ENCODE measurements at regions not wholly inside any gene's neighbourhood (a gene's known extent, or its start where the extent isn't known, plus 50 kb on each side); places are given as distances from the start of the nearest gene placed in this dataset.
"Not testable (repeated sequence)": the region's sequence is repeated elsewhere in the genome, so short reads cannot be mapped to it uniquely, and the experiment has no call there.

DNA sequence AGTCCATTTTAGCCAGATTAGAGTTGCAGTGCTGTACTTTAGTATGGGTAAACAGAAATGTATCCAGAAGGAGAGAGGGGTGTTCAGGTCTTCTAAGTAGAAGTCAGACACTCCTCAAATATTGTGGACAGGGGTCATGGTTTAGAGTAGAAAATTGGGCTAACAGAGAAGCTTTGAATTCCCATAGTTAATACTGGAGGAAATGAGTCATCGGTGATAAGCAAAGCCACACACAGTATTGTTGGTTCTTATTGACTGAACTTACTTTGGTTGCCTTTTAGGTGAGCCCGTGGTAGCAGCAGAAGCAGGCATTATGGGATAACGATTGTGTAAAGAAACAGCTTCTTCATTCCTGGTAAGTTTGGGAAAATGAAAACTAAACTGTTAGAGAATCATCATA, 66.7 kb upstream of the ERV3-1 start:
- not testable (repeated sequence) for H2BK12ac ChIP-seq (ENCODE audit: low read length); H3K79me1 ChIP-seq (ENCODE audit: low read length); H3K27ac ChIP-seq (ENCODE audit: low read depth, low read length); H2BK120ac ChIP-seq (ENCODE audit: insufficient read depth, low read length, poor library complexity); DNase-seq; H3K4me1 ChIP-seq (ENCODE audit: control insufficient read depth in 1 of 2, insufficient read depth in 2 of 2, low read length in 2 of 2); H3K23ac ChIP-seq (ENCODE audit: low read length); H2BK5ac ChIP-seq (ENCODE audit: low read depth, low read length, poor library complexity); H3K18ac ChIP-seq (ENCODE audit: low read length); H3K36me3 ChIP-seq (ENCODE audit: control insufficient read depth in 1 of 2, insufficient read depth in 2 of 2, low read length in 2 of 2); H2AK5ac ChIP-seq (ENCODE audit: low read length); H4K8ac ChIP-seq (ENCODE audit: low read depth, low read length); H4K91ac ChIP-seq (ENCODE audit: low read depth, low read length); H4K12ac ChIP-seq (ENCODE audit: low read depth, low read length); H3K9me3 ChIP-seq (ENCODE audit: insufficient read depth, low read depth, low read length); H3K4me3 ChIP-seq (ENCODE audit: low read depth, low read length); H2AFZ ChIP-seq (ENCODE audit: insufficient read depth, low read length, poor library complexity); H3K9ac ChIP-seq (ENCODE audit: low read length); H3K14ac ChIP-seq (ENCODE audit: low read length); H3K27me3 ChIP-seq (ENCODE audit: insufficient read depth, low read length); H3K4ac ChIP-seq (ENCODE audit: low read depth, low read length); H3K79me2 ChIP-seq (ENCODE audit: control insufficient read depth, insufficient read depth, low read length, poor library complexity); H3K4me2 ChIP-seq (ENCODE audit: low read length)
- WGBS (ENCODE audit: extremely low coverage, insufficient coverage, insufficient read length): no CpG with 5 or more reads among the region's 3 CpGs

DNA sequence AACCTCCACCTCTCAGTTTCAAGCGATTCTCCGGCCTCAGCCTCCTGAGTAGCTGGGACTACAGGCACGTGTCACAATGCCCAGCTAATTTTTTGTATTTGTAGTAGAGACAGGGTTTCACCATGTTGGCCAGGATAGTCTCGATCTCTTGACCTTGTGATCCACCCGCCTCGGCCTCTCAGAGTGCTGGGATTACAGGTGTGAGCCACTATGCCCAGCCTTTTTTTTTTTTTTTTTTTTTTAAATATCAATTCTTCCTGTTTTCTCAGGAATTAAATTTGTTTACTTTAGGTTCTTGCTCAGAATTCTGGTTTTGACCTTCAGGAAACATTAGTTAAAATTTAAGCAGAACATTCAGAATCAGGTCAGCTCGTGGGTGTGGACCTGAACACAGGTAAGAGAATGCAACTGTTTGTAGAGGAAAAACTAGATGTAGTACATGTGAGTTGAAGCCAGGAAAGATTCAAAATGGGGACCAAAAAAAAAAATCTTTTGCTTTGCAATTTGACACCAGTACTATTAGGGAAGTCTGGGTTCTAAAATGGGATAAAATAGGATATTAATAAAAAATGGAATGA, 65.5 kb upstream of the ERV3-1 start:
- not testable (repeated sequence) for H3K14ac ChIP-seq (ENCODE audit: low read length); H3K27ac ChIP-seq (ENCODE audit: low read depth, low read length); DNase-seq; H3K4me1 ChIP-seq (ENCODE audit: control insufficient read depth in 1 of 2, insufficient read depth in 2 of 2, low read length in 2 of 2); H3K9ac ChIP-seq (ENCODE audit: low read length); H3K79me2 ChIP-seq (ENCODE audit: control insufficient read depth, insufficient read depth, low read length, poor library complexity); H3K4me2 ChIP-seq (ENCODE audit: low read length); H3K79me1 ChIP-seq (ENCODE audit: low read length); H4K91ac ChIP-seq (ENCODE audit: low read depth, low read length); H3K4me3 ChIP-seq (ENCODE audit: low read depth, low read length); H4K12ac ChIP-seq (ENCODE audit: low read depth, low read length); H2BK120ac ChIP-seq (ENCODE audit: insufficient read depth, low read length, poor library complexity); H3K4ac ChIP-seq (ENCODE audit: low read depth, low read length); H3K23ac ChIP-seq (ENCODE audit: low read length); H3K27me3 ChIP-seq (ENCODE audit: insufficient read depth, low read length); H3K18ac ChIP-seq (ENCODE audit: low read length); H3K36me3 ChIP-seq (ENCODE audit: control insufficient read depth in 1 of 2, insufficient read depth in 2 of 2, low read length in 2 of 2); H4K8ac ChIP-seq (ENCODE audit: low read depth, low read length); H2BK12ac ChIP-seq (ENCODE audit: low read length); H2BK5ac ChIP-seq (ENCODE audit: low read depth, low read length, poor library complexity); H2AFZ ChIP-seq (ENCODE audit: insufficient read depth, low read length, poor library complexity); H3K9me3 ChIP-seq (ENCODE audit: insufficient read depth, low read depth, low read length); H2AK5ac ChIP-seq (ENCODE audit: low read length)
- no CpG with 5 or more reads among the region's 7 CpGs for WGBS (ENCODE audit: extremely low coverage, insufficient coverage, insufficient read length)

DNA sequence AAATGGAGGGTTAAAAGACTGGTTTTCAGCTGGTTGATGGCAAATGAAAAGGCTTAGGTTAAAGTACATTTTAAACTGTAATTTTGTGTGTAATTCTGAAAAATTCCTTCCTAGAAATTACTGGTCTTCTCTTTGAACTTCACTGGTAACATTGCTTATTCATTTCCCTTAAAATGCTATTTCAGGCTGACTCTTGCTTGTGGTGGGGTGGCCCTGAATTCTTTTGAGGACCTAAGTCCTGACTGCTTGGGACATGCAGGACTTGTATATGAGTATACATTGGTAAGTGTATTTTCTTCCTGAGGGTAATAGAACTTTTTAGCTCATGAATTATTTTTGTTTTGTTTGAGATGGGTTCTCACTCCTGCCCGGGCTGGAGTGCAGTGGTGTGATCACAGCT, 63.0 kb upstream of the ERV3-1 start:
- not testable (repeated sequence) for H2AK5ac ChIP-seq (ENCODE audit: low read length); H3K36me3 ChIP-seq (ENCODE audit: control insufficient read depth in 1 of 2, insufficient read depth in 2 of 2, low read length in 2 of 2); H3K4me1 ChIP-seq (ENCODE audit: control insufficient read depth in 1 of 2, insufficient read depth in 2 of 2, low read length in 2 of 2); H3K79me2 ChIP-seq (ENCODE audit: control insufficient read depth, insufficient read depth, low read length, poor library complexity); H3K27me3 ChIP-seq (ENCODE audit: insufficient read depth, low read length); H3K4ac ChIP-seq (ENCODE audit: low read depth, low read length); H4K12ac ChIP-seq (ENCODE audit: low read depth, low read length); H2BK12ac ChIP-seq (ENCODE audit: low read length); H4K91ac ChIP-seq (ENCODE audit: low read depth, low read length); H3K79me1 ChIP-seq (ENCODE audit: low read length); H3K18ac ChIP-seq (ENCODE audit: low read length); H3K4me2 ChIP-seq (ENCODE audit: low read length); H2BK120ac ChIP-seq (ENCODE audit: insufficient read depth, low read length, poor library complexity); H3K4me3 ChIP-seq (ENCODE audit: low read depth, low read length); H4K8ac ChIP-seq (ENCODE audit: low read depth, low read length); DNase-seq; H3K27ac ChIP-seq (ENCODE audit: low read depth, low read length); H2BK5ac ChIP-seq (ENCODE audit: low read depth, low read length, poor library complexity); H3K9ac ChIP-seq (ENCODE audit: low read length); H3K23ac ChIP-seq (ENCODE audit: low read length); H3K14ac ChIP-seq (ENCODE audit: low read length); H3K9me3 ChIP-seq (ENCODE audit: insufficient read depth, low read depth, low read length); H2AFZ ChIP-seq (ENCODE audit: insufficient read depth, low read length, poor library complexity)
- WGBS (ENCODE audit: extremely low coverage, insufficient coverage, insufficient read length): no CpG with 5 or more reads among the region's 1 CpG

DNA sequence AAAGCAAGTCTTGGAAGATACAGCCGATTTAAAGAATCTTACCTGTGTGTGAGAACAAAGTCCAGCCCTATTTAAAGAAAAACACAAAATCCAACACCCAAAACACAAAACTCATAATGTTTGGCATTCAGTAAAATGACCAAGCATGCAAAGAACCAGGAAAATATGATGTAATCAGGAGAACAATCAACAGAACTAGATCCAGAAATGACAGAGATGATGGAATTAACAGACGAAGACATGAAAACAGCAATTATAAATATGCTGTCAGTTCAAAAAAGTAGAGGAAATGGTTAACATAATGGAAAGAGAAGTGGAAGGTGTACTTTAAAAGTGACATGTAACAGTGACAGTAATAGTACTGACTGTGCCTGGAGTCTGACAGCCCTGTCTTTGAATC, 56.1 kb upstream of the ERV3-1 start:
- not testable (repeated sequence) for H3K4ac ChIP-seq (ENCODE audit: low read depth, low read length); H3K27ac ChIP-seq (ENCODE audit: low read depth, low read length); H3K36me3 ChIP-seq (ENCODE audit: control insufficient read depth in 1 of 2, insufficient read depth in 2 of 2, low read length in 2 of 2); DNase-seq; H3K4me3 ChIP-seq (ENCODE audit: low read depth, low read length); H2AFZ ChIP-seq (ENCODE audit: insufficient read depth, low read length, poor library complexity); H3K4me2 ChIP-seq (ENCODE audit: low read length); H3K4me1 ChIP-seq (ENCODE audit: control insufficient read depth in 1 of 2, insufficient read depth in 2 of 2, low read length in 2 of 2); H4K12ac ChIP-seq (ENCODE audit: low read depth, low read length); H3K9ac ChIP-seq (ENCODE audit: low read length); H3K79me1 ChIP-seq (ENCODE audit: low read length); H2BK120ac ChIP-seq (ENCODE audit: insufficient read depth, low read length, poor library complexity); H2AK5ac ChIP-seq (ENCODE audit: low read length); H4K91ac ChIP-seq (ENCODE audit: low read depth, low read length); H3K23ac ChIP-seq (ENCODE audit: low read length); H2BK12ac ChIP-seq (ENCODE audit: low read length); H3K14ac ChIP-seq (ENCODE audit: low read length); H3K27me3 ChIP-seq (ENCODE audit: insufficient read depth, low read length); H2BK5ac ChIP-seq (ENCODE audit: low read depth, low read length, poor library complexity); H3K18ac ChIP-seq (ENCODE audit: low read length); H3K9me3 ChIP-seq (ENCODE audit: insufficient read depth, low read depth, low read length); H4K8ac ChIP-seq (ENCODE audit: low read depth, low read length); H3K79me2 ChIP-seq (ENCODE audit: control insufficient read depth, insufficient read depth, low read length, poor library complexity)
- no CpG with 5 or more reads among the region's 2 CpGs for WGBS (ENCODE audit: extremely low coverage, insufficient coverage, insufficient read length)

Data from trophoblast cell (in vitro differentiated cells and primary cell).